ENCODE measurements at regions not wholly inside any gene's neighbourhood (a gene's known extent, or its start where the extent isn't known, plus 50 kb on each side); places are given as distances from the start of the nearest gene placed in this dataset.
"Not testable (repeated sequence)": the region's sequence is repeated elsewhere in the genome, so short reads cannot be mapped to it uniquely, and the experiment has no call there.

GRCh38 chr2:138333677-138334076 lies 167.9 kb upstream of the SPOPL start:
- Histone ChIP-seq H3K4me1 (no peaks in the 10 kb centered on the region), H3K4me3 (no peak overlapping the region), H3K36me3 (no peaks in the 10 kb centered on the region), H3K27ac (no peak overlapping the region), H3K9me3 (replicated peaks) (no peaks in the 10 kb centered on the region), H3K27me3 (no peaks in the 10 kb centered on the region)
- no peak for DNase-seq

GRCh38 chr2:138334323-138334722 lies 167.2 kb upstream of the SPOPL start:
- no peaks in the 10 kb centered on the region for H3K36me3 ChIP-seq
- H3K9me3 ChIP-seq (replicated peaks) = no peaks in the 10 kb centered on the region
- DNase-seq = no peak
- no peak overlapping the region for H3K27ac ChIP-seq
- H3K4me3 ChIP-seq = no peak overlapping the region
- H3K4me1 ChIP-seq = no peaks in the 10 kb centered on the region
- H3K27me3 ChIP-seq = no peaks in the 10 kb centered on the region

- no peak overlapping the region for H3K4me3 ChIP-seq
- DNase-seq = no peak
- no peaks in the 10 kb centered on the region for H3K36me3 ChIP-seq
- H3K9me3 ChIP-seq (replicated peaks) = no peaks in the 10 kb centered on the region
- no peak overlapping the region for H3K27ac ChIP-seq
- H3K4me1 ChIP-seq = no peaks in the 10 kb centered on the region
- H3K27me3 ChIP-seq = no peaks in the 10 kb centered on the region
Measured at GRCh38 chr2:138335036-138335435, 166.5 kb upstream of the SPOPL start.

GRCh38 chr2:138336146-138336545 lies 165.4 kb upstream of the SPOPL start:
- H3K27ac ChIP-seq = no peak overlapping the region
- H3K9me3 ChIP-seq (replicated peaks) = no peaks in the 10 kb centered on the region
- H3K36me3 ChIP-seq = no peaks in the 10 kb centered on the region
- H3K4me3 ChIP-seq = no peak overlapping the region
- no peaks in the 10 kb centered on the region for H3K4me1 ChIP-seq
- H3K27me3 ChIP-seq = no peaks in the 10 kb centered on the region
- DNase-seq = no peak

GRCh38 chr2:138355244-138355643 lies 146.3 kb upstream of the SPOPL start:
- H3K4me3 ChIP-seq = no peak overlapping the region
- DNase-seq = no peak
- no peaks in the 10 kb centered on the region for H3K9me3 ChIP-seq (replicated peaks)
- no peaks in the 10 kb centered on the region for H3K27me3 ChIP-seq
- no peak overlapping the region for H3K27ac ChIP-seq
- no peaks in the 10 kb centered on the region for H3K36me3 ChIP-seq
- H3K4me1 ChIP-seq = no peaks in the 10 kb centered on the region

- Histone ChIP-seq H3K27me3 (no peaks in the 10 kb centered on the region), H3K9me3 (replicated peaks) (no peaks in the 10 kb centered on the region), H3K36me3 (no peaks in the 10 kb centered on the region), H3K27ac (no peak overlapping the region), H3K4me3 (no peak overlapping the region), H3K4me1 (no peaks in the 10 kb centered on the region)
- no peak for DNase-seq
Measured at GRCh38 chr2:138356178-138356577, 145.4 kb upstream of the SPOPL start.

GRCh38 chr2:138359532-138359931 lies 142.0 kb upstream of the SPOPL start:
- H3K9me3 ChIP-seq (replicated peaks) = no peaks in the 10 kb centered on the region
- H3K4me1 ChIP-seq = no peaks in the 10 kb centered on the region
- H3K27ac ChIP-seq = no peak overlapping the region
- no peak overlapping the region for H3K4me3 ChIP-seq
- H3K36me3 ChIP-seq = no peaks in the 10 kb centered on the region
- H3K27me3 ChIP-seq = no peaks in the 10 kb centered on the region
- DNase-seq = no peak

- no peaks in the 10 kb centered on the region for H3K27me3 ChIP-seq
- no peak overlapping the region for H3K27ac ChIP-seq
- no peaks in the 10 kb centered on the region for H3K9me3 ChIP-seq (replicated peaks)
- no peak for DNase-seq
- H3K4me1 ChIP-seq = no peaks in the 10 kb centered on the region
- H3K4me3 ChIP-seq = no peak overlapping the region
- no peaks in the 10 kb centered on the region for H3K36me3 ChIP-seq
Measured at GRCh38 chr2:138364554-138365162, 136.9 kb upstream of the SPOPL start.

GRCh38 chr2:138365581-138365980 lies 136.0 kb upstream of the SPOPL start:
- Histone ChIP-seq H3K27me3 (no peaks in the 10 kb centered on the region), H3K36me3 (no peaks in the 10 kb centered on the region)
- DNase-seq = no peak

GRCh38 chr2:138369856-138370255 lies 131.7 kb upstream of the SPOPL start:
- no peak for DNase-seq
- Histone ChIP-seq H3K9me3 (replicated peaks) (no peaks in the 10 kb centered on the region), H3K27ac (no peak overlapping the region), H3K4me3 (no peak overlapping the region), H3K27me3 (no peaks in the 10 kb centered on the region), H3K36me3 (no peaks in the 10 kb centered on the region), H3K4me1 (no peaks in the 10 kb centered on the region)

More at GRCh38 chr2:138365581-138365980, 136.0 kb upstream of the SPOPL start:
- Histone ChIP-seq H3K9me3 (replicated peaks) (no peaks in the 10 kb centered on the region), H3K4me3 (no peak overlapping the region), H3K4me1 (no peaks in the 10 kb centered on the region), H3K27ac (no peak overlapping the region)

- no peaks in the 10 kb centered on the region for H3K9me3 ChIP-seq (replicated peaks)
- no peak overlapping the region for H3K27ac ChIP-seq
- H3K36me3 ChIP-seq = no peaks in the 10 kb centered on the region
- H3K4me1 ChIP-seq = no peaks in the 10 kb centered on the region
- H3K27me3 ChIP-seq = no peaks in the 10 kb centered on the region
- DNase-seq = peak in 1 of 2 experiments; percentile 56
- no peak overlapping the region for H3K4me3 ChIP-seq
Measured at GRCh38 chr2:138373993-138374408, 127.6 kb upstream of the SPOPL start.

GRCh38 chr2:138381373-138381772 lies 120.2 kb upstream of the SPOPL start:
- Histone ChIP-seq H3K9me3 (replicated peaks) (no peaks in the 10 kb centered on the region), H3K36me3 (no peaks in the 10 kb centered on the region), H3K4me3 (no peak overlapping the region), H3K27me3 (no peaks in the 10 kb centered on the region), H3K4me1 (no peaks in the 10 kb centered on the region), H3K27ac (no peak overlapping the region)
- no peak for DNase-seq

GRCh38 chr2:138382672-138383071 lies 118.9 kb upstream of the SPOPL start:
- H3K4me3 ChIP-seq = no peak overlapping the region
- H3K27me3 ChIP-seq = no peaks in the 10 kb centered on the region
- no peaks in the 10 kb centered on the region for H3K36me3 ChIP-seq
- DNase-seq = no peak
- H3K27ac ChIP-seq = no peak overlapping the region
- no peaks in the 10 kb centered on the region for H3K9me3 ChIP-seq (replicated peaks)
- no peaks in the 10 kb centered on the region for H3K4me1 ChIP-seq

GRCh38 chr2:138386191-138386590 lies 115.4 kb upstream of the SPOPL start:
- H3K4me1 ChIP-seq; H3K9me3 ChIP-seq (replicated peaks); H3K4me3 ChIP-seq; H3K36me3 ChIP-seq; DNase-seq; H3K27ac ChIP-seq; H3K27me3 ChIP-seq: not testable (repeated sequence)

GRCh38 chr2:138389063-138389462 lies 112.5 kb upstream of the SPOPL start:
- Histone ChIP-seq H3K9me3 (replicated peaks) (no peaks in the 10 kb centered on the region), H3K4me3 (no peak overlapping the region), H3K27me3 (no peaks in the 10 kb centered on the region), H3K4me1 (no peaks in the 10 kb centered on the region), H3K36me3 (no peaks in the 10 kb centered on the region), H3K27ac (no peak overlapping the region)
- no peak for DNase-seq

GRCh38 chr2:138390316-138390945 lies 111.1 kb upstream of the SPOPL start:
- Histone ChIP-seq H3K27ac (no peak overlapping the region), H3K4me3 (no peak overlapping the region), H3K4me1 (no peaks in the 10 kb centered on the region), H3K27me3 (no peaks in the 10 kb centered on the region), H3K9me3 (replicated peaks) (no peaks in the 10 kb centered on the region), H3K36me3 (no peaks in the 10 kb centered on the region)
- DNase-seq = peak in 1 of 2 experiments; percentile 8

Measured in SJCRH30 (cell line).